ENCODE measurements at regions not wholly inside any gene's neighbourhood (a gene's known extent, or its start where the extent isn't known, plus 50 kb on each side); places are given as distances from the start of the nearest gene placed in this dataset.
A peak's percentile ranks its signal among the peaks of the same experiment; 100 is the strongest.
"Not testable (repeated sequence)": the region's sequence is repeated elsewhere in the genome, so short reads cannot be mapped to it uniquely, and the experiment has no call there.

- DNase-seq (ENCODE audit: low read depth) = peak; percentile 19
- TF ChIP-seq CTCF (conservative IDR thresholded peaks at IDR 0.05; ENCODE audit: low read depth, low read length) = no peak
- no peak overlapping the region for H3K4me3 ChIP-seq (ENCODE audit: low read depth, low read length)
Observed at GRCh38 chr4:158958489-158959270, 144.2 kb upstream of the RAPGEF2 start.

- no peak for TF ChIP-seq CTCF (conservative IDR thresholded peaks at IDR 0.05; ENCODE audit: low read depth, low read length)
- no peak overlapping the region for H3K4me3 ChIP-seq (ENCODE audit: low read depth, low read length)
- no peak for DNase-seq (ENCODE audit: low read depth)
Observed at GRCh38 chr4:158962393-158962792, 140.5 kb upstream of the RAPGEF2 start.

GRCh38 chr4:158963282-158963681, 139.6 kb upstream of the RAPGEF2 start:
- DNase-seq (ENCODE audit: low read depth); H3K4me3 ChIP-seq (ENCODE audit: low read depth, low read length): not testable (repeated sequence)

GRCh38 chr4:158964114-158964727, 138.7 kb upstream of the RAPGEF2 start:
- H3K4me3 ChIP-seq (ENCODE audit: low read depth, low read length) = no peak overlapping the region
- no peak for TF ChIP-seq CTCF (conservative IDR thresholded peaks at IDR 0.05; ENCODE audit: low read depth, low read length)
- no peak for DNase-seq (ENCODE audit: low read depth)

- DNase-seq (ENCODE audit: low read depth) = no peak
- no peak for TF ChIP-seq CTCF (conservative IDR thresholded peaks at IDR 0.05; ENCODE audit: low read depth, low read length)
- no peak overlapping the region for H3K4me3 ChIP-seq (ENCODE audit: low read depth, low read length)
Observed at GRCh38 chr4:158964728-158965124, 138.2 kb upstream of the RAPGEF2 start.

DNA sequence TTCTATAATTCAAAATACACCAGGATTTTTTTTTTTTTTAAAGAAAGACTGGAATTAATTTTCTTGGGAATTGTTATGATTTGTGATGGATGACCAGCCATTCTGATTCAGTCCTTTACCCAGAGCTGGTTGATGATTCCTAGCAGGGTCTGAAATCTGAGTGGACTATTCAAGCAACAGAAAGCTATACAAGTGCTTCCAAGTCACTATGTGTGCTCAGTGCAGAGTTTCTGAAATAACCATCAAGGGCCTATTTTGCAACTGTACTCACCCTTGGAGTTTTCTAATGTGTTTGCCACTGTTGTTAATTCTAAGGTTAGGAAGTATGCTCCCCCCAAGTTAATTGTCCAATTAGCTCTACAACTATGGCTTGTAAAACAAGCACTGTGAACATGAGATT, 137.7 kb upstream of the RAPGEF2 start:
- no peak overlapping the region for H3K4me3 ChIP-seq (ENCODE audit: low read depth, low read length)
- no peak for DNase-seq (ENCODE audit: low read depth)
- TF ChIP-seq CTCF (conservative IDR thresholded peaks at IDR 0.05; ENCODE audit: low read depth, low read length) = no peak

DNA sequence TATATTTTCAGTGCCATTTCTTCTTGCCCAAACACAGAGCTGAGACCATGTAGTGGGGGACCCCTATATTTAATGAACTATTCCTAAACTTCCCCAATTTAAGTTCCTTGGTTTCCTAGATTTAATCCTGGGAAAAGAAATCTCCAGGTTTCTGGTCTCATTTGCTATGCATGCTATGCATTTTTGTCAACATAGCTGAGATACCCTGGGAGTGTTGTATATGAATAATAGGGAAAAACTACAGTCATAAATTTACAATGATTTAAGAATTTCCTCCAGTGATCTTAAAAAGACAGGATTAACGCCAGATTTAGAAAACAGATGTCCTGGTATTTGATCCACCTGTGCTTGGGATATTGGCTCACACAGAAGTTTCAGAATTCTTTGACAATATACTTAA, 136.8 kb upstream of the RAPGEF2 start:
- no peak overlapping the region for H3K4me3 ChIP-seq (ENCODE audit: low read depth, low read length)
- no peak for DNase-seq (ENCODE audit: low read depth)
- no peak for TF ChIP-seq CTCF (conservative IDR thresholded peaks at IDR 0.05; ENCODE audit: low read depth, low read length)

All from choroid plexus epithelial cell (primary cell).